ENCODE measurements at regions not wholly inside any gene's neighbourhood (a gene's known extent, or its start where the extent isn't known, plus 50 kb on each side); places are given as distances from the start of the nearest gene placed in this dataset.

DNA sequence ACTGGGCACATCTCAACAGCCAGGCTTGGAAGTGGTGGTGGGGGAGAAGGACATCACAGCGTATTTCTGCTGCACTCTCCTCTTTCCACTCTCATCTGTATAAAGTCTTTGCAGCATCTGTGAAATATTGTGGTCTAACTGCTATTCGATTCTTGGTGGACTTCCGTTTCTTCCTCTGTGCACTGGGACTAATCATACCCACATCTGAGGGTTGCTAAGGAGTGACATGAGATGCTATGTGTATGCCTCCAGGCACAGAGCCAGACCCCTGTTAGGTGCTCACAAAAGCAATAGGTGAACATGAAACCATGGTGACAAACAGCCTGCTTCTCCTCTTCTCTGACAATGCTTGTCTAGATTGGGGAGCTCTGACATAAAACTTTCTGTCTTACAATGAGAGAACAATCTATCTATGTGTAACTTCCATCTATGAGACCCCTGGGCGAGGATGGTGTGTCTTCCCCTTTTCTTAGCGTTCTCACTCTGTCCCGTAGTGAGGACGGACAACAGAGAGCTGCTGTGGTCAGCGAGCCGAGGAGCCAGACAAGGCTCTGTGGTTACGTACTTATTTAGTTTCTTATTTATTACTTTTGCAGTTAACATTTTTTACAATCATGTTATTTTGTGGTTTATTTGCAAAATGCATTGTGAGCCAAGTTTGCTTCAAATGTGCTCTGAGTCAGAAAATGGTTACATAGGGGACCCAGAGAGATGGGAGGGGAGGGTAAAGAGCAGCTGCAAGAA is 196.7 kb upstream of the TPRG1 start:
- DNase-seq (ENCODE audit: low read depth): peak; percentile 28

DNA sequence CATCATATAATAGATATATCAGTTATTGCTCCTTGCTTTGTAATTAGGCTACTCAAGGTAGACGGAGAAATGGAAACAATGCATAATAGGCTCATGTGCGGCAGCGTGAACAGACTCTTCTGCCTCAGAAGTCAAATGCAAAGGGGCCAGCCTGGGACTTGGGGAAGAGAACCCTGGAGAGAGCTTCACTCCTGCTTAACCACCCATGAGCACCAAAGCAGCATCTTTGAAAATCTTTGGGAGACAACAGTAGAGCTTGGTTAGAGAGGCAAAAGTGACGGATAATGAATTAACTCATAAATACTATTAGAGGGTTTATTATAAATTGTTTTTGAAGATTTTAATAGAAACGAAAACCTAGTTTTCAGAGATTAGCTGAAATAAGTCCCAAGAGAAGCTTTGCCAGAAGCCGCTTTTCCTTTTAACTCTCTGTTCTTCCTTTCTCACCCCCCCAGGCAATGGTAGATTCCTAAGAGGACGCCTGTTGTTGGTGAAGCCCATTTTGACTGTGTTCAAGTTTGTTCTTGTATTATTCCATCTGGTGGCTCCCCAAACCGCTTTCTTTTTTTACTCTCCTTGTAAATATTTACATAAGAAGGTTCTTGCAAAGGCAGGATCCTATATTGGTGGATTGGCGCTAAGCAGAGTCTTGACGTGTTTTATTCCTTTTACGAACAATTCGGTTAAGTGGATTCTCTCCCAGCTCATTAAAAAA is 196.0 kb upstream of the TPRG1 start:
- DNase-seq (ENCODE audit: low read depth): no peak

DNA sequence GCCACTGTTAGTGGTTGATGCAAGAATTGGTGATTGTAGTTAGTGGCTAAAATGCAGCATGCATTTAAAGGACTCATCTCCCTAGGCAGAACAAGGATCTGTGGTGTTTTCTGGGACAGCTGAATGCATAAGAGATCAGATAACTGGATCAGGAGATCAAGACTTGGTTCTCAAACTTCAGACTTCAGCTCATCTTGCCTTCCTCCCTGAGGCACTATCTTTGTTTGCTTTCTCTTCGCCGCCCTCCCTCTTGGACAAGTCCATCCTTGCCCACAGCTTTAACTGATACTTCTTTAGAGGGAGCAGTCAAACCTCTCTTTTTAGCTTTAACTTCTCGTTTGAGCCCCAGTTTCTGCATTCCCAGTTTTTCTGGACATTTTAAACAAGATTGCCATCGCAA is 195.4 kb upstream of the TPRG1 start:
- no peak for DNase-seq (ENCODE audit: low read depth)

DNA sequence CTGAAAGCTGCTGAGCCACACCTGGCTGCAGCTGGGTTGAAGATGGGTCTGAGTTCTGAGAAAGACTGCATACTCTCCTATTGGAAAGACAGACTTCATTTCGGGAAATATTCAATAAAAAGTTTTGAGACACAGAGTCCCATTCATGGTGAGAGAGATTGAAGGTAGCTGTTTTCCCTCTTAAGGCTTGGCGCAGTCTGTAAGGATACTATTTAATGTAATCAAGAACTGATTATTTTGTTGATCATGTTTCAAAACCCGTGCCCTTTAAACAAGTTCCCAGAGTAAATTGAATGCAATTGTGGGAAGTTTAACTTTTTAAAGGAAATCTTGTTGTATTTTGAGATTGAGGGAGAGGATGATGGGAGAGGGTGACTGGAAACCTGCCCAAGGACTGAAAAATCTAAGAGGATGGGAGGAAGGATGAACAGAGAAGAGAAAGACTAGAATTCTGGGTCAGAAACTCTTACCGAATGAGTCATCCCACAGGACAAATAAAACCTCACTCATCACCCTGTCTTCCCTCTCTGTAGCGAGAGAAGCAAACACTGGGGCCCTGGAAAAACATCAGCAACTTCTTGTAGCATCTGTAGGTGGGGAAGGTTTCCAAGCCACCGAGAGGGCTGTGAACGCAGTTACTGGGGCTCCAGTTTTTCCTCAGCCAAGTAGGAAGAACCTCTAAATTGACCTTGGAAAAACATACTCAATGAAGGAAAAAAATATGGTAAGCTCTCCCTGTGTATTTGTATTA is 193.2 kb upstream of the TPRG1 start:
- peak; percentile 73 for DNase-seq (ENCODE audit: low read depth)

DNA sequence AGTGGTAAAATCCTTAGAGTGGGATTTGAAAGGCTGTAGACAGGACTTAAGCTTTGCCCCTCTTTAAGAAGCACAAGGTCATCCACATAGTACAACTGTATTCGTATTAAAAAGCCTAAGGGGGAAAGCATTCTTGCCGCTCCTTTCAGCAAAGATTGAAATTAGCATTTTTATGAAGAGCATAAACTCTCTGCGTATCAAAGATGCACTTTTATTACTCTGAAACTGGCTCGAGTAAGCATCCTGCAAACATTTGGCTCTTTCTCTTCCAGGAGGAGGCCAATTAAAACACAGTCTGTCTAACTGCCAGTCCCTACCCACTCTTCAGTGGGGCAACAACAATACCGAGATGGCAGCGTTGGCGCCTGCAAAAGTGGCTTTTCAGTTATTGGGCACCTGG is 192.5 kb upstream of the TPRG1 start:
- no peak for DNase-seq (ENCODE audit: low read depth)

DNA sequence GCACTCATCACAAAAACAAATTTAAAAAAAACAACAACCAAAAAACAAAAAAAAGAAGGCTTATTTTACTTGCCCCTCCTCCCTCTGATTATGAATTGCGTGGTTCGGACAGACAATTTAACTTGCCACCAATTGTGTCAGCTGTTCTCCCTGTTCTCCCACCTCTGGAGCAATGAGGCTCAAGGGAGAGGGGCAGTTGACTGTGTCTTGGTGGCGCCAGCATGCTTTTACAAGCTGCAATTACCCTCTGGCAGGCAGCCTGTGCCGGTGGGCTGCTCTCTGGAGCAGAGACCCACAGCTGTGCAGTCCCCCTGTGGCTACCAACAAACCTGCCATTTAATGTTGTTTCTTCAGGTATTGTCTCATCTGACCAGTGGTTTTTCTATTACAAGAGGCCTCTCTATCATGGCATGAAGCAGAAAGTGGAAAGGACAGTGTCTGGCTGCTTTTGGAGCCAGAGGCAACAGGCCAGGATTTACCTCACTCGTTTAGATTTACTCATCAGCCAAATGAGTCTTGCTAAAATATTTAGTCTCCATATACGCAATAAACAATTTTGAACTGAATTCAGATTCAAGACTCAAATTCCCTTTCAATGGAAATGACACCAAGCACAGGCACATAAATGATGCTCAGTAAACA is 192.0 kb upstream of the TPRG1 start:
- DNase-seq (ENCODE audit: low read depth): no peak

DNA sequence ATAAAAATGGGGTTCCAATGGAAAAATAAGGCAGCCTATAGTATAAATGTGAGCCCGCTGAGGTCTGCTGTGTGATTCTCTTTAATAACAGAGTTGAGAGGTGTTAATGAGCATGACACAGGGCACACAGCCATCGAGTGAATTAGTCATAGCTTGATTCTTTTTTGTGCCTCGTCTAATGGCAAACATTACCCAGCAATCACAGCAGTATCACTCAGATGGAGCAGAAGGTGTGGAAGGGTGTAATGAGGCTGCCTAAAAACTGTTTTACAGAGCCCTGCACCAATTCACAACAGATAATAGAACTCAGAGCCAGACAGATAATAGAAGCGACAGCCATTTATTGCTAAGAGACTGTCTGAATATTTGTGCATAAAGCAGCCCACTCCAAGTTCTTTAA is 178.6 kb upstream of the TPRG1 start:
- DNase-seq (ENCODE audit: low read depth): no peak

DNA sequence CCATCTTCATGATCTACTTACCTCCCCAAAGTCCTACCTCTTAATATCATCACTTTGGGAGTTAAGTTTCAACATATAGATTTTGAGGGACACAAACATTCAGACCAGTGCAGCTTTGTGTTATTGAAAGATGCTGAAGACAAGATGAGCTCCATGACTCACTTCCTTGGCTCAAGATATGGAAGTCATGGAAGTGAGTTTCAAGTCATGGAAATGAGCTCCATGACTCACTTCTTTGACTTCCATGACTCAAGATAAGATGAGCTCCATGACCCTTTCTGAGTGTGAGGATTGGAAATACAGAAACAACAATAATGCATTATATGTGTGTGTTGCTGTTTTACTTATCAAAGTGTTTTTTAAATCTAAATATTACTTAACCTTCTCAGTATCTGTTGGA is 170.2 kb upstream of the TPRG1 start:
- DNase-seq (ENCODE audit: low read depth): peak; percentile 91

DNA sequence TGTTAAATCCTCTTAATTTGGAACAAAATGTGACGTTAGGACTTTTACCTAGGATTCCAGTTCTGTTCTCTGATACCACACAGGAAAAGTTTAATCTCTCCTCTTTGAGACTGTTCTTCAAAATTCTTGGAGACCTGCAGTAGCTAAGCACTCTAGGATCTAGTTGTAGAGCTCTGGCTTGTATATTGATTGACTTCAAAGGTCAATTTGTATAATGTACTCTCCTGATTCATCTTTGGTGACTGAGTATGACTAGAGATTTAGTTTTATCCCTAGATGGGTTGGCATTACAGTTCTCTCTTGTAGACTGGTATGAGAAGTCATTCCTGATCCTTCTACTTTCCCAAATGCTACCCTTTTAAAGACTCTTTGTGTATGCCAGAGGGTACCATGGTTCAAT is 168.4 kb upstream of the TPRG1 start:
- no peak for DNase-seq (ENCODE audit: low read depth)

DNA sequence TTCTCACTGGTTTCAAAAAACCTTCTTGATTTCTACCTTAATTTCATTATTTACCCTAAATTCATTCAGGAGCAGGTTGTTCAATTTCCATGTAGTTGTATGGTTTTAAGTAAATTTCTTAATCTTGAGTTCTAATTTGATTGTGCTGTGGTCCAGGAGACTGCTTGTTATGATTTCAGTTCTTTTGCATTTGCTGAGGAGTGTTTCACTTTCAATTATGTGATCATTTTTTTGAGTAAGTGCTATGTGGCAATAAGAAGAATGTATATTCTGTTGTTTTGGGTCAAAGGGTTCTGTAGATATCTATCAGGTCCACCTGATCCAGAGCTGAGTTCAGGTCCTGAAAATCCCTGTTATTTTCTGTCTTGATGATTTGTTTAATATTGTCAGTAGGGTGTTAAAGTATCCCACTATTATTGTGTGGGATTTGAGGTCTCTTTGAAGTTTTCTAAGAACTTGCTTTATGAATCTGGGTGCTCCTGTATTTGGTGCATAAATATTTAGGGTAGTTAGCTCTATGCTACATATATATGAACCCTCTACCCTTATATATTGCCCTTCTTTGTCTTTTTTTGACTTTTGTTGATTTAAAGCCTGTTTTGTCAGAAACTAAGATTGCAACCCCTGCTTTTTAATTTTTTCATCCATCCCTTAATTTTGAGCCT is 158.4 kb upstream of the TPRG1 start:
- no peak for DNase-seq (ENCODE audit: low read depth)

DNA sequence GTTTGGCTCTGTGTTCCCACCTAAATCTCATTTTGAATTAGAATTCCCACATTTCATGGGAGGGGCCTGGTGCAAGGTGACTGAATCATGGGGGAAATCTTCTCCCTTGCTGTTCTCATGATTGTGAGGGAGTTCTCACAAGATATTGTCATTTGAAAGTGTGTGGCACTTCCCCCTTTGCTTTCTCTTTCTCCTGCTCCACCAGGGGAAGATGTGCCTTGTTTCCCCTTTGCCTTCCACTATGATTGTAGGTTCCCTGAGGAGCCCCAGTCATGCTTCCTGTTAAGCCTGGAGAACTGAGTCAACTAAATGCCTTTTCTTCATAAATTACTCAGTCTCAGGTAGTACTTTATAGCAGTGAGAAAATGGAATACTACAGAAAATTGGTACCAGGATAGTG is 157.2 kb upstream of the TPRG1 start:
- no peak for DNase-seq (ENCODE audit: low read depth)

DNA sequence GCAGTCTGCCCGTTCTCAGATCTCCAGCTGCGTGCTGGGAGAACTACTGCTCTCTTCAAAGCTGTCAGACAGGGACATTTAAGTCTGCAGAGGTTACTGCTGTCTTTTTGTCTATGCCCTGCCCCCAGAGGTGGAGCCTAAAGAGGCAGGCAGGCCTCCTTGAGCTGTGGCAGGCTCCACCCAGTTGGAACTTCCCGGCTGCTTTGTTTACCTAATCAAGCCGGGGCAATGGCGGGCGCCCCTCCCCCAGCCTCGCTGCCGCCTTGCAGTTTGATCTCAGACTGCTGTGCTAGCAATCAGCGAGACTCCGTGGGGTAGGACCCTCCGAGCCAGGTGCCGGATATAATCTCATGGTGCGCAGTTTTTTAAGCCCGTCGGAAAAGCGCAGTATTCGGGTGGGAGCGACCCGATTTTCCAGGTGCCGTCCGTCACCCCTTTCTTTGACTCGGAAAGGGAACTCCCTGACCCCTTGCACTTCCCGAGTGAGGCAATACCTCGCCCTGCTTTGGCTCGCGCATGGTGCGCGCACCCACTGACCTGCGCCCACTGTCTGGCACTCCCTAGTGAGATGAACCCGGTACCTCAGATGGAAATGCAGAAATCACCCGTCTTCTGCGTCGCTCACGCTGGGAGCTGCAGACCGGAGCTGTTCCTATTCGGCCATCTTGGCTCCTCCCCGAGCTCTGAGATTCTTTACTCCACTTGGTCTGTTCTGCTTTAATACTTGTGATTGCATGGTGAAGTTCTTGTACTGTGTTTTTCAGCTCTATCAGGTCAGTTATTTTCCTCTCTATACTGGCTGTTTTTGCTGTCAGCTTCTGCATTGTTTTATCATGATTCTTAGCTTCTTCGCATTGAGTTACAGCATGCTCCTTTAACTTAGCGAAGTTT is 148.9 kb upstream of the TPRG1 start:
- DNase-seq (ENCODE audit: low read depth): peak; percentile 5

DNA sequence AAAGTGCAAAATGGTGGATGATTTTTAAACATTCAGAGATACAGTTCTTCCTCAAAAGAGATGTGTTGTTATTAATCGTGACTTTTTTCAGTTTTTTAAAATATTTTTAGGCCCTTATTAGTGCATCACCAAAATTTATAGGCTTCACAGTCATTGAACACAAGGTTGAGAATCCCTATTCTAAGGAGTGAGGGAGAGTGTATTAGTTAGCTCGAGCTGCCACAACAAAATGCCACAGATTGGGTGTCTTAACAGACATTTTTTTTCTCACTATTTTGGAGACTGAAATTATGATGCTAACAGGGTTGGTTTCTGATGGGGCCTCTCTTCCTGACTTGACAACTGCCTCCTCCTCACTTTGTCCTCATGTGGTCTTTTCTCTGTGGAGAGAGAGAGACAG is 145.9 kb upstream of the TPRG1 start:
- DNase-seq (ENCODE audit: low read depth): no peak

DNA sequence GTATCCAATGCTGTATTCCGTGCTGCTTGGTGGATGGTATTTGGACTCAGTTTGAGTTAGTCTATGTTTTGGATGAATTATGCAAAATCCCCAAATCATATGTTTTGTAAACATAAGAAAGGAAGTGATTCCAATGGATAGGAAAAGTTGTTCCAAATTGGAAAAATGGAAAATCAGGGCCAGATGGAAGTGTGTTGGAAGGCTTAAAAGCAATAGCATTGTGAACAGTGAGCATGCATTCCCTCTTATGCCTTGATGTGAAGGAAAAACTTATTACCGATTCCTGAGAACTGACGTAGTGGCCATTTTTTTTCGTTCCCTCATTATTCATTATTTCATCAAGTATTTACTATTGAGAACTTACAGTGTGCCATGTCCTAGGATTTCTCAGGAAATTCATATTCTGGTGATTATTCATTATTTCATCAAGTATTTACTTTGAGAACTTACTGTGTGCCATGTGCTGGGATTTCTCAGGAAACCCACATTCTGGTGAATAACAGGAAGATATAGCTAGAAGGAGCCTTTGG is 144.1 kb upstream of the TPRG1 start:
- DNase-seq (ENCODE audit: low read depth): no peak

DNA sequence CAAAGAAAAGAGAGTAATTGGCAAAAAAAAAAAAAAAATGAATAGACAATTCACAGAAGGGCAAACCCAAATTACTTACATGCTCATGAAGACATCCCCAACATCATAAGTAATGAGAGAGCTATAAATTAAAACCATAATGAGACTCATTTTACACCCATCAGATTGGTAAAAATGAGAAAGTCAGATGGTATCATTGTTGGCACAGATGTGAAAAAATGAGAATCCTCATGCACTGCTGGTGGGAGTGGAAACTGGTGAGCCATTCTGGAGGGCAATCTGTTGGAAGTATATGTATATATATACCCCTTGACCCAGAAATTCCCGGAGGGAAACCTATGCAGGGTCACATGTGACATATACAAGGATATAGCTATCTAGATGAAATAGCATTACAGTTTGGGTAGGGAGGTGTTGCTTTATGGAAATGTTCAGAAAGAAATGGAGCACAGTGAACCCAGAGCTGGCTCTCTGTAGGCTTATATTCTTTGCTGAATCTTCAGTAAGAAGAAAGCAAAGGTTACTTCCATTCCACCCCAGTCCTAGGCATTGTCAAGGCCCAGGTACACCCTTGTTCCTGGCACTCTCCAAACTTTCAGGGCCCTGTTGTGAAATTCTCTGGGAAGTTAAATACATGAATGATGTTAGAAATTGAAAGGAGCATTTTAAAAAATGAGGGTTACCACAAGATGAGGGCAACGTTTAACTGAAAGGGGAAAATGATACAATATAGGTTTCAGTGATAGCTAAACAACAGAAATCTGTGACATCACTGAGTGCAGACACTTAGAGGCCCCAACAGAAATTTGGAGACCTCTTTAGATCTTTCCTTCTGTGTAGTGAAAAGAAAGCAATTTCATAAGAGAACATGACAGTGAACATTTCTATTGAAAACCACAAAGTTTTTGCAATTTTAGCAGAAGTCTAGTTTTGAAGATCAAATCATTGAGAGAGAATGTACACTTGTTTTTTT is 132.7 kb upstream of the TPRG1 start:
- DNase-seq (ENCODE audit: low read depth): no peak

DNA sequence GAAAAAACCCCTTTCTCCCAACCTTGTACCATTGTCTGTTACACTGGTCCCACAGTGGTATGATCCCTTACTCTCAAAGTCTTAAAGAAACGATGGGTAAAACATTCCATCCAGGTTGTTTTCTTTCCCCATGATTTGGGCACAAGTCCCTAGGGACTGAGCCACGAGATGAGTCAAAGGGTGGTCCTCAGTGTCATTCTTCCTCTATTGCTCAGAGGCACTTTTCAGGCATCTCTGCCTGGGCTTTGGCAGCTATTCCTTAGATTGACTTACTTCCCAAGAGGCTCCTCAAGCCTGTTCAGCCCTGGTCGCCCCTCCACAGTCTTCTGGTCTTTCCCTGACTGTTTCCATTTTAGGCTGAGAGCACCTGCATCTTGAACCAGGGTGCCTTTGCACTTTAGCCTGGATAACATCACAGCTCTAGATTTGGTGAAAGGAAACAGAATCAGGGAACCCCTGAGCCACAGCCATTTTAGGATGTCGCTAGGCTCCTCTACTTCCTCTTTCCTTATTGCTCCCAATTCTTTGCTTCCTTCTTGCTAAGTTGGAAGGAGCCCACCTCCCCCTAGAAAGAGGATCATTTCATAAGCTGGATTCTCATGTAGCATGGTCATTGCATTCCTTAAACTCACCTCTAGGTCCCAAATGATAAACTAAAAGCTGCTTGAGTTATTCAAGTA is 131.0 kb upstream of the TPRG1 start:
- no peak for DNase-seq (ENCODE audit: low read depth)

DNA sequence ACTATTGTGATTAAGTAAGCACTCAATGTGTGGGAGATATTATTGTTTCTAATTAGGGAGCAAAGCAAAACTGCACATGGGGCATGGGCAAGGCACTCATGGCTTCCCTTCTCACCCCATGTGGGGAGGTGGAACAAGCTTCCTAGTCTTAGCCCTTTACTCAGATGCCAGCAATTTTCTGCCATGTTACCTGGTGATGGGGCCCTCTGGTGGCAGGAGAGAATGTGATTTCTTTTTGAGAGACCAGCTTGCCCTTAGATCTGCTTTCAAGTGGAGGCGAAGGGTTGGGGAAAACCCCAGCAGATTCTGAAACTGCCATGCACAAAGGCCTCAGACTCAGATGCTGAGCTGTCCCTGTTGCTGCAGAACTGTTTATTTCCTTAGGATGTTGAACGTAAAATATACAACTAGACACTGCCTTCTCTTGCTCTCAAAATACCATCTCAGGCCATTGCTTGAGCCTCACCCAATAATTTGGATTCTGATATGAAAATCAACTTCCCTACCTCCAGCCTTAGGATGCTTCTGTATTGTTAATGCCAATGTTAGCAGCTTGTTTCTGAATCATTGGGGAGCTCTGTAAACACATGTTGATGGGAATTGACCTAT is 130.2 kb upstream of the TPRG1 start:
- DNase-seq (ENCODE audit: low read depth): peak; percentile 63

DNA sequence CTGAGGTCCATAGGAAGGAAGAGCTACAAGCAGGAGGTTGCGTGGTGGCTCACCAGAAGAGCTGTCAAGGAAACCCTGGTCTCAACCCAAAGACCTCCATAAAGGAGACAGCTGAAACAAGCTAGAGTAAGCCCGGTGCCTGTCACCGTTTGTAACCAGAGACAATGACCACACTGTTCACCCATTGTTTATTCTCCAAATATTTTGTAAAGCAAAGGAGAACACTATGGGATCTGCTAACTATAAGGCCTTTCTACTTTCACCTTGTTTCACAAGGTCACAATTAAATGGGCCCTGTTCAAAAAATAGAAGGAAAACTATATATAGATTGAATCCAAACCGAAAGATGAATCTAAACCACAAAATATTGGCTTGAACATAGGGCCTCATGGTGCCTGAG is 128.9 kb upstream of the TPRG1 start:
- no peak for DNase-seq (ENCODE audit: low read depth)
